Mesodermal cell (in vitro differentiated cells): ENCODE measurements at regions not wholly inside any gene's neighbourhood (a gene's known extent, or its start where the extent isn't known, plus 50 kb on each side); places are given as distances from the start of the nearest gene placed in this dataset.
"Not testable (repeated sequence)": the region's sequence is repeated elsewhere in the genome, so short reads cannot be mapped to it uniquely, and the experiment has no call there.

ENCODE experiments used
- H3K27ac ChIP-seq: 2 replicates; pipeline ENCODE4 v1.7.0; 2013; ENCODE audit warnings: mild to moderate bottlenecking, low read depth, low read length, moderate library complexity; ENCODE audit not compliant: severe bottlenecking
- H3K36me3 ChIP-seq: 2 replicates; pipeline ENCODE4 v1.7.1; 2013; ENCODE audit warnings: mild to moderate bottlenecking, low read length, moderate library complexity; ENCODE audit not compliant: control insufficient read depth, insufficient read depth
- H3K4me1 ChIP-seq: one replicate; pipeline ENCODE4 v1.7.1; 2013; ENCODE audit warnings: mild to moderate bottlenecking, low read length; ENCODE audit not compliant: insufficient read depth, control insufficient read depth, poor library complexity, severe bottlenecking
- H3K4me3 ChIP-seq: 2 replicates; pipeline ENCODE4 v1.7.0; 2013; ENCODE audit warnings: low read length, control low read depth, mild to moderate bottlenecking; ENCODE audit not compliant: insufficient read depth, poor library complexity, severe bottlenecking; ENCODE audit errors: extremely low read depth
- H3K9me3 ChIP-seq: 2 replicates; pipeline ENCODE4 v1.7.1; 2013; ENCODE audit warnings: mild to moderate bottlenecking, low read length, moderate library complexity; ENCODE audit not compliant: control insufficient read depth
- WGBS, 2 experiments: methylation state at CpG; one replicate each; pipeline ENCODE4 v1.1.5; 2013; ENCODE audit warnings: missing lambda C conversion rate in 2 of 2; ENCODE audit not compliant: insufficient coverage in 2 of 2; 5-methylcytosine and 5-hydroxymethylcytosine counted together

DNA sequence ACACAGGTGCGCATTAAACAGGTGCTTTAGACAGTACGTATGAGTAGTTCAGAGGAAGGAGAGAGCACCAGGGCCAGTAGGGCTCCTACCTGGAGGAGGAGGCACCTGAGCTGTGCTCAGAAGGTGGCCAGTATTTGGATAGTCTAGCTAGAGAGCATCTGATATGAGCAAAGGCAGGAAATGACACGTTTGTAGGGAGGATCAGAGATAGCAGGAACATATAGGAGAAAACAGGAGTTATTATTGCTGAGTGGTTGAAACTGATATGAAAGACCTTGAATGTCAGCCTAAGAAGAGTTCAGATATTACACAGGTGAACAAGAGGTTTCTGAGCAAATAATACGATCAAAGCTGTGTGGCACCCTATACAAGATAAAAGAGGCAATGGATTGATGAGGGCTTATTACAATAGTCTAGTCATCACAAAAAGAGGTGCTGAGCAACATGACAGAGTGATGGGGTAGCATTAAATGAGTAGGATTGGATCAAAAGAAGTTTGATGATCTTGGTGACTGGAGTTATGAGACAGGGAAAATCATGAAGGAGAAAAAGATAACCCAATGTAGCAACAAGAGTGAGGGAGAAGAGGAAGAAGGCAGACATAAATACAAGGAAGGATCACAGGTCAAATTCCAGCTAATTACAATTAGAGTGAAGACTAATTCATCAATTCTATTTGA is 69.8 kb upstream of the HIVEP1 start:
- H3K27ac ChIP-seq: no peak overlapping the region
- H3K36me3 ChIP-seq: no peaks in the 10 kb centered on the region
- no peaks in the 10 kb centered on the region for H3K4me1 ChIP-seq
- no peak overlapping the region for H3K4me3 ChIP-seq
- H3K9me3 ChIP-seq: no peaks in the 10 kb centered on the region
- WGBS, 2 experiments: 92 to 96% methylated on average over 4 of the region's 4 CpGs

DNA sequence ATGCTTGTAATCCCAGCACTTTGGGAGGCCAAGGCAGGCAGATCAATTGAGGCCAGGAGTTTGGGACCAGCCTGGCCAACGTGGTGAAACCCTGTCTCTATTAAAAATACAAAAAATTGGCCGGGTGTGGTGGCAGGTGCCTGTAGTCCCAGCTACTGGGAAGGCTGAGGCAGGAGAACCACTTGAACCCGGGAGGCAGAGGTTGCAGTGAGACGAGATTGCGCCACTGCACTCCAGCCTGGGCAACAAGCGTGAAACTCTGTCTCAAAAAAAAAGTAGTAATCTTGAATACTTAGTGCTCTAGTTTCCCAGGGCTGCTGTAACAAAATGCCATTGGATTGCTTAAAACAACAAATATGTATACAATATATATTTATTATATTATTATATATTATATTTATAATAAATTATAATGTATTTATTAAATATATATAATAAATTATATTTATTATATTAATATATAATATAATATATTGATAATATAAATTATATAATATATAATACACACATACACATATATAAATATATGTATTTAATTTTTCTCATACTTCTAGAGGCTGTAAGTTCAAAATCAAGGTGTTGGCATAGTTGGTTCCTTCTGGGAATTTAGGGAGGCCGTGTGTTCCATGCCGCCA is 71.5 kb upstream of the HIVEP1 start:
- H3K36me3 ChIP-seq, H3K9me3 ChIP-seq, H3K4me3 ChIP-seq, H3K27ac ChIP-seq, H3K4me1 ChIP-seq: not testable (repeated sequence)
- 86 to 88% methylated on average over 6 to 7 of the region's 8 CpGs for WGBS, 2 experiments

DNA sequence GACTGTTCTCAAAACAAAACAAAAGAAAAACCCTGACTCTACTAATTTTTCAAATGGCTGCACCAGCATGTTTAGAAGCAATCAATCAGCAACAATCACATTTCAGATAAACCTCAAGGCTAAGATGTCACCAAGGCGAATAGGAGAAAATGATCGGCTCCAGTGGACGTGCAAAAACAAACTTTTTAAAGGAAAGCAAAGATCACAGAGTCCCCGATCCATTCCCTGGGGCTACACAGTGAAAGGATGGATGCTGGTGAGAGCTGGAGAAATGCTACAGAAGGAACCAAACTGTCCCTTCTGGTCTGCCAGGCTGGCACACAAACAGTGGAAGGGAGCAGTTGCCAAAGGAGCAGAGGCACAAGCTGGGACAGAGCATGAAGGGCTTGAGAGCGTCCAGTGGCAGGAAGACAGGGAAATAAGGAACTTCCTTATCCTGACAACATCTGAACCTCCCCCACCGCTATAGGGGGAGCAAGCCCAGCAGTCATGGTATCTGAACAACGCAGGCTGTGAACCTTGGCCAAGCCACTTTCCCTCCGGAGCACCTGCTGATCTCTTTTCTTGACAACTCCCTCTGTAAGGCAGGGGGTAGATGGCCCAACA is 73.7 kb upstream of the HIVEP1 start:
- WGBS, 2 experiments: 47 to 77% methylated on average over 5 to 7 of the region's 8 CpGs

DNA sequence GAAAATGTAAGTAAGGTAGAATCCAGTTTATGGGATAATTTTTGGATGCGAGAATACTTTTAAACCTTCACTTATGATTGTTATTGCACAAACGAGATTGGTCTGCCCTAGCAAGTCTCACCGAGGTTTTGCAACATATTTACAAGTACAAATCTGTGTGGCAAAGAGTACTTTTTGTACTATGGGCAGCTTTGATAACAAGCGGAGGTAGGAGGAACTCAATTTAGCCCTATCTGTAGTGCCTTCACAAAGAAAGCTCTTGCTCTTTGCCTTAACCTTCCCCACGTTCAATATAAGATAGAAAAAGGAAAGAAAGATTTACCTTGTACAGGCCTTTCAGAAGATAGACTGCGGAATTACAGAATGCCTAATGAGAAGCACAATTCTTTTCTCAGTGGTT is 77.5 kb upstream of the HIVEP1 start:
- H3K4me1 ChIP-seq: no peaks in the 10 kb centered on the region
- no peak overlapping the region for H3K27ac ChIP-seq
- H3K36me3 ChIP-seq: no peaks in the 10 kb centered on the region
- no peak overlapping the region for H3K4me3 ChIP-seq
- 80 to 100% methylated on average over 1 of the region's 6 CpGs for WGBS, 2 experiments
- no peaks in the 10 kb centered on the region for H3K9me3 ChIP-seq

More for the DNA sequence above, 73.7 kb upstream of the HIVEP1 start:
- H3K4me1 ChIP-seq: no peaks in the 10 kb centered on the region
- no peaks in the 10 kb centered on the region for H3K9me3 ChIP-seq
- no peak overlapping the region for H3K4me3 ChIP-seq
- H3K36me3 ChIP-seq: no peaks in the 10 kb centered on the region
- no peak overlapping the region for H3K27ac ChIP-seq

DNA sequence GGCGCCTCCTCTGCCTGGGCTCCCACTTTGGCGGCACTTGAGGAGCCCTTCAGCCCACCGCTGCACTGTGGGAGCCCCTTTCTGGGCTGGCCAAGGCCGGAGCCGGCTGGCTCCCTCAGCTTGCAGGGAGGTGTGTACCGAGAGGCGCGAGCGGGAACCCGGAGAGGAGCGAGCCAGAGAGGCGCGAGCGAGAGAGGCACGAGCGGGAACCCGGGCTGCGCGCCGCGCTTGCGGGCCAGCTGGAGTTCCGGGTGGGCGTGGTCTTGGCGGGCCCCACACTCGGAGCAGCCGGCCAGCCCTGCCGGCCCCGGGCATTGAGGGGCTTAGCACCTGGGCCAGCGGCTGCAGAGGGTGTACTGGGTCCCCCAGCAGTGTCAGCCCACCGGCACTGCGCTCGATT is 79.2 kb upstream of the HIVEP1 start:
- not testable (repeated sequence) for H3K9me3 ChIP-seq, H3K4me3 ChIP-seq, H3K4me1 ChIP-seq, H3K36me3 ChIP-seq, H3K27ac ChIP-seq
- WGBS, 2 experiments: 94 to 98% methylated on average over 20 to 32 of the region's 33 CpGs

DNA sequence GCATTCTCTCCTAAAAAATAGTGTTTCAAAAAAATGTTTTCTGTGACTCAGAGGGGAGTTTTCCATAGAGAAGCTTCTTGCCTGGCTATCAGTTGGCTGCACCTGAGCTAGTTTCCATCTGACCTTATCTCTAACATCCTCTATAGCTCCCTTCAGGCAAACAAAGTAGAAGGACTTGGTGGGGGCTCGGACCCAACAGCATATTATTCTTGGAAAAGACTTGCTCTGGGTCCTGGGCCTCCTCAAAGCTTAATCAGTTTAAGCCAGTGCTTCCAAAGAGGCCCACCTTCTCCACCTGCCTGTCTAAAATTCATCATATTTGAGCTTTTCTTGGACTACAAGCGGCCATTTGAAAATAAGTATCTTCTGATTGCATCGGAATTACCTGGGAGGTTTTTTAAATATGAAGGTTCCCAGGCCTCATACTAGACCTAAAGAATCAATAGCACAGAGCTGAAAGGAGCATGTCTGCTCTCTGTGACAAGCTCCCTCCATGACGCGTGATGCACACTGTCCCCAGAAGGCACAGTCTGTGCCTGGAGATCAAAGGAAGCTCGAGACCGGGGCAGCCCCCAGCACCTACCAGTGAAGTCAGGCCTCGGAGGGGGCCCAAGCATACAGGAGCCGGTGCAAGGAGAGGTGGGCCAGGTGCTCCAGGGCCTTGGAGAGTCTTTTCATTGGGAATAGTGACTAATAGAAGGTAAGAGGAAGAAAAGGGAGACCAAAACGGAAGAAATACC is 80.6 kb upstream of the HIVEP1 start:
- Histone ChIP-seq H3K9me3 (no peaks in the 10 kb centered on the region), H3K4me3 (no peak overlapping the region), H3K4me1 (no peaks in the 10 kb centered on the region), H3K36me3 (no peaks in the 10 kb centered on the region), H3K27ac (no peak overlapping the region)
- 88 to 92% methylated on average over 7 to 9 of the region's 10 CpGs for WGBS, 2 experiments

DNA sequence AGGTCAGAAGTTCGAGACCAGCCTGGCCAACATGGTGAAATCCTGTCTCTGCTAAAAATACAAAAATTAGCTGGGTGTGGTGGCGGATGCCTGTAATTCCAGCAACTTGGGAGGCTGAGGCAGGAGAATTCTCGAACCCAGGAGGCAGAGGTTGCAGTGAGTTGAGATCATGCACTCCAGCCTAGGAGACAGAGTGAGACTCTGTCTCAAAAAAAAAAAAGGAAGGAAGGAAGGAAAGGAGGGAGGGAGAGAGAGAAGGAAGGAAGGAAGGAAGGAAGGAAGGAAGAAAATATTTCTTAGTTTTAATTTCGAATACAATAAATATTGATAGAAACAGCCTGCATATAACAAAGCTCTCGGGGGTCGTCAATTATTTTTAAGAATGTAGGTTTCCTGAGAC is 81.3 kb upstream of the HIVEP1 start:
- not testable (repeated sequence) for H3K4me1 ChIP-seq, H3K36me3 ChIP-seq, H3K27ac ChIP-seq, H3K4me3 ChIP-seq, H3K9me3 ChIP-seq
- 86 to 90% methylated on average over 3 to 4 of the region's 6 CpGs for WGBS, 2 experiments

DNA sequence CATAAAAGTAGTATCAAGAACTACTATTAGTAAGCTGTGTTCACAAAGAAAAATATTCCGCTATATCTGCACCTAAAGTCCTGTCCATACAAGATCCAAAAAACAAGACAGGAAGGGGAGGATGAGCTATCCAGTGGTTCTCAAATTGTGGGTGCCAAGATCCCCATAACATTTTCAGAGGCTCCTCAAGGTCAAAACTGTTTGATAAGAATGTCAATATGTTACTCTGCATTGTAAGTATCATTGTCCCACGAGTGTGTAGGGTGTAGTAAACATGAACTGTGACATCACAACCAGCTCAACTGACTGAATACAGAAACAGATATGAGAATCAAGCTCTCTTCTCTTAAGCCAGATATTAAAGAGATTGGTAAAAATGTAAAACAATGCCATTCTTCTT is 81.9 kb upstream of the HIVEP1 start:
- Histone ChIP-seq H3K4me1 (no peaks in the 10 kb centered on the region), H3K4me3 (no peak overlapping the region), H3K9me3 (no peaks in the 10 kb centered on the region), H3K27ac (no peak overlapping the region), H3K36me3 (no peaks in the 10 kb centered on the region)
- no CpG with 5 or more reads among the region's 2 CpGs for WGBS, 2 experiments

DNA sequence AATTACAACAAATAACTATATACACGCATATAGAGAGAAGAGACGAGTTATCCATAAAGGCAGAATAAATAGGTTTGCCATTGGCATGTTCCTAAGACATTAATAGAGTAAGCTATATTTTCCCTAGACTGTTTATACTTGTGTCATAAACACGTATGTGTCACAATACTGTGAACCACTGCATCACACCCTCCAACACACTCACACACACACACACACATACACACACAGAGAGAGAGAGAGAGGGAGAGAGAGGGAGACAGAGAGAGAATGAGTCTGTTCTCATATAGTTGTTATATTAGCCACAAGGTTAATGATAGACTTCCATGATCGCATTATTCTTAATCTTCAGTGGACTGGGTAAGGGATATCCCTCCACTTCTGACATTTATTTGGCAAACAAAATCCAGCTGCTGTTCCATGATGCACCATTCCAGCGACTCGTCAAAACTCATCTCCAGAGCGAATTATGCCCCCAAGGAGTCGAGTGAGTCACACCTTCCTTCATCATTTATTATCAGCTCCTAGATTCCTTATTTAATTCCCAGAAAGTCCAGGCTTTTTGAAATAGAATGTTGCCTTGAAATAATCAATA is 82.8 kb upstream of the HIVEP1 start:
- no peaks in the 10 kb centered on the region for H3K4me1 ChIP-seq
- 95% methylated on average over 3 to 4 of the region's 8 CpGs for WGBS, 2 experiments
- no peak overlapping the region for H3K27ac ChIP-seq
- no peak overlapping the region for H3K4me3 ChIP-seq
- no peaks in the 10 kb centered on the region for H3K9me3 ChIP-seq
- H3K36me3 ChIP-seq: no peaks in the 10 kb centered on the region

DNA sequence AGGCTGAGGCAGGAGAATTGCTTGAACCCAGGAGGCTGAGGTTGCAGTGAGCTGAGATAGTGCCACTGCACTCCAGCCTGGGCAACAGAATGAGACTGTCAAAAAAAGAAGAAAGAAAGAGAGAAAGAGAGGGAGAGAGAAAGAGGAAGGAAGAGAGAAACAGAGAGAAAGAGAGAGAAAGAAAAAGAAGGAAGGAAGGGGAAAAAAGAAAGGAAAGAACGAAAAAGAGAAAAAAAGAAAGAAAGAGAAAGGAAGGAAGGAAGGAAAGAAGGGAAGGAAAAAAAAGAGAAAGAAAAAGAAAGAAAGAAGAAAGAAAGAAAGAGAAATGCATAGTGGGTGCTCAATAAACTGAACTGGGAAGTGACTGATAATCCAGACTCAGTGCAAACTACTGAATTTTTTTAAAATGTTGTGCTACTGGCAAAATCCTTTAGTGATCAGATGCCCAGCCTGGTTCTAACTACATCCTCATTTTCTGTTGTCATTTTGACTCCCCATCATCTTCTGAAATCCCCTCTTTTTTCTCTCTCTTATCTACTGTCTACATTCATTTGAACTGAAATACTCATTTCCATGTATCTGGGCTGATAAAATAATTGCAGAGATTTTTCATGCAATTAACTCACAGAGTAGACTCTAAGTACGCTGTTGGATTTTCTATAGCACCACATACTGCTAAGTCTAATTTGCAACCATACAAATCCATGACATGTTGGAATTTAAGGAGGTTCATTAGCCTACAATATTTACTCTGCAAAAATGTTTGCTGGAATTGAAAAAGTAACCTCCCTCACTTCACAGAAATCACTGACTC is 85.3 kb upstream of the HIVEP1 start:
- WGBS, 2 experiments: 90 to 100% methylated on average over 1 of the region's 2 CpGs
- H3K4me3 ChIP-seq: no peak overlapping the region

More for the DNA sequence above, 85.3 kb upstream of the HIVEP1 start:
- Histone ChIP-seq H3K36me3 (no peaks in the 10 kb centered on the region), H3K4me1 (peaks cover 2% of the 10 kb centered on the region), H3K9me3 (no peaks in the 10 kb centered on the region), H3K27ac (no peak overlapping the region)
